ENCODE measurements at regions not wholly inside any gene's neighbourhood (a gene's known extent, or its start where the extent isn't known, plus 50 kb on each side); places are given as distances from the start of the nearest gene placed in this dataset.

- TF ChIP-seq CTCF (conservative IDR thresholded peaks at IDR 0.05 in 1 of 2, IDR thresholded peaks at IDR 0.05 in 1 of 2; ENCODE audit: extremely low read depth in 1 of 2, insufficient read depth in 1 of 2, low read depth in 1 of 2, low read length in 2 of 2) (no peak), EZH2 (IDR thresholded peaks at IDR 0.05; ENCODE audit: borderline replicate concordance, low read length) (no peak)
Measured at GRCh38 chrX:85454295-85454694, 74.8 kb upstream of the POF1B start.
